CD4-positive, alpha-beta T cell treated with Interferon alpha-2 for 1 hour (primary cell): ENCODE measurements at regions not wholly inside any gene's neighbourhood (a gene's known extent, or its start where the extent isn't known, plus 50 kb on each side); places are given as distances from the start of the nearest gene placed in this dataset.

Source experiments
- DNase-seq, 2 donors: peaks; one replicate each; pipeline ENCODE4 v3.0.0-alpha.2; 2020 to 2022

DNA sequence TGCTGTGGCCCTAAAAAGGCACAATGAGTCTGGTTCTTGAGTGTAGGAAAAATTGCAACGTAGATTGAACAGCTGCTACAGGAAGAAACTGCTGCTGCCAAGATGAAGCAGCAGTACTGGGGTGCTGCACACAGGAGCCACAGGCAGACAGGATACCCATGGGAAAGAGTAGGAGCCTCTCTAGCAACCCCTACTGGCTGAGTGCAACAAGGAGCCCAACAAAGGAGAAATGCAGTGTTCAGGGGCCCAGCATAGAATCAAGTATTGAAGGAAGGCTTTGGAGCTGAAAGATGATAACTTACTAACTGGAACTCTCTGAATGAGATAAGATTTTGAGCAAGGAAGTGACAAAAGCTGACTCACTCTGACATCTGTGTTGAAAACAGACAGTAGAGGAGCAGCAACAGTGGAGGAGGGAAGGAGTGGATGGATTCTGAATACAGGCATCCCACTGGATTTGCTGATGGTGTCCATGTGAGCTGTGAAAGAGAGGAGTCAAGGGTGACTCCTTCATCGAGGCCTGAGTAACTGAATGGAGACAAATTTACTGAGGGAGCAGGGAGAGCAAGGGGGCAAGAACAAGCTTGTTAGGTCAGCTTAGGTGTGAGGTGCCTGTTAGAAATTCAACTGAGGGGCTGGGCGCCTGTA is 534.7 kb upstream of the JARID2 start:
- DNase-seq = peak; percentile 60 to 64

DNA sequence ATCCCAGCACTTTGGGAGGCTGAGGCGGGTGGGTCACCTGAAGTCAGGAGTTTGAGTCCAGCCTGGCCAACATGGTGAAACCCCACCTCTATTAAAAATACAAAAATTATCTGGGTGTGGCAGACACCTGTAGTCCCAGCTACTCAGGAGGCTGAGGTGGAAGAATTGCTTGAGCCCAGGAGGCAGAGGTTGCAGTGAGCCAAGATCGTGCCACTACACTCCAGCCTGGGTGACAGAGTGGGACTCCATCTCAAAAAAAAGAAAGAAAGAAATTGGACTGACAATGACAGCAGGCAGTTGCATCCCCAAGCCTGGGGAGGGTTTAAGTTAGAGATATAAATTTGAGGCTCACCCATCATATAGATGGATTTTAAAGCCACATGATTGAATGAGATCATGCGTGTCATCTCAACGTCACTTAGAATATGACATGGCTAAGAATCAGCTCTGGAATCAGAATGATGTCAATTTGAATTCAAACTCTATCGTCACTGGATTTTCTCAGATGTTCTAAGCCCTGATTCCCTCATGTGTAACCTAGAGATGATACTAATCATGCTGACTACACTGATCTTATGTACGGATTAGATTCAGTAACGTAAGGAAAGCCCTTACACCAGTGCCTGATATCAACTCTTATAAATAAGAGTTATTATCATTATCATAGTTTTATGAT is 534.0 kb upstream of the JARID2 start:
- DNase-seq = no peak

DNA sequence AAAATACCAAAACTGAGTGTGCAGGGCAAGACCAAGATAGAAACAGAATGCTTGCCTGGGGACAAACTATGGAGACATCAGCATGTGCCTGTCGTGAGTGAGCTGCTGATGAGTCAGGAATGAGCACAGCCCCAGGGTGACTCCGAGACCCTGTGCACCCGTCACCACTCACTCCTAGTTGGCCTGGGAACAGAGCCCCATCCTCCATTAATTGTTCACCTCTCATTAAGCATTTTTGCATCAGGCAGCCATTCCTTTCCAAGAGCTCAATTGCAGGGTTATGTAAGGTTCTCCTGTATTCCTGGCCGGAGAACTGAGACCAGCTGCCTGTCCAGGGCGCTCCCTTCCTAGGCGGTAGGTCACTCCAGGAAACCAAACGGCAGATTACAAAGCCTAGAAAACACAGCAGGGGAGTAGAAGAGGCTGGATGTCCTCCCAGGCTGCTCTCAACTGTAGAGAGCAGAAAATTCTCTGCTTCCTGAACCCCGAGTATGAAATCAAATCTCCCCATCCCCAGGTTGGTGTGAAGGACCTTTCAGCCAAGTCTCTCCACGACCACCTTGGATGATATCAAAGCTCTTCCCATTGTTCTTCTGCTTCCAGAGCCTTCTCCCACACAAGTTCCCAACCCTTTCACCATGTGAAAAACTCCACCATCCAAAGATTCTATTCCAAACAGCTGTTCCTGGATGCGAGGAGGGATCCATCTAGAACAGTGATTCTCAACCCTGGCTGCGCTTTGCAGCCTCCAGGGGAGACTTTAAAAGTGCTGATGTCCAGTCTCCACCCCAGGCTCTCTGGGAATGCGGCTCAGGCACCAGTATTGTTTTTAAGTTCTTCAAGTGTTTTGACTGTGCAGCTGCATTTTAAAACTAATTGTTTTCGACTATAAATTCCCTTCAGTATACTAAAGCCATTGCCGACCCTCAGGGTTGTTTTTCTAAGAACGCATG is 532.6 kb upstream of the JARID2 start:
- no peak for DNase-seq

DNA sequence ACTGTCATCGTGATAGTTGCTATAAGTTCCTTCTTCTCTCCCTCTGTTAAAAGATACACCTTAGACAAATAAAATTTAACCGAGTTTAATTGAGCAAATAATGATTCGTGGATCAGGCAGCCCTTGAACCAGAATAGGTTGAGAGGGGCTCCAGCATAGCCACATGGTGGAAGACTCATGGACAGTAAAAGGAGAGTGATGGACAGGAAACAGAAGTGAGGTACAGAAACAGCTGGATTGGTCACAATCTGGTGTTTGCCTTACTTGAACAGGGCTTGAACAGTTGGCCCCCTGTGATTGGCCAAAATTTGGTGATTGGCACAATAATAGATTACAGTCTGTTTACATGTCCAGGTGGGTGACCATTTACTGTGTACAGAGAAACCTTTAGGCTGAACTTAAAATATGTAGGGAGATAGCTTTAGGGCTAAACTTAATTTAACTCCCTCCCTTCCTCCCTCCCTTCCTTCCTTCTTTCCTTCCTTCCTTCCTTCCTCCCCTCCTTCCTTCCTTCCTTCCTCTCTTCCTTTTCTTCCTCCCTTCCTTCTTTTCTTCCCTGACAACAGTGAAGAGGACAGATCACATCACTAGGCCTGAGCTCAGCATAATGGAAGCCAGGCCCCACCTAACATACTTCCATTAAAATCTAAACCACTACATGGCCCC is 531.8 kb upstream of the JARID2 start:
- no peak for DNase-seq

DNA sequence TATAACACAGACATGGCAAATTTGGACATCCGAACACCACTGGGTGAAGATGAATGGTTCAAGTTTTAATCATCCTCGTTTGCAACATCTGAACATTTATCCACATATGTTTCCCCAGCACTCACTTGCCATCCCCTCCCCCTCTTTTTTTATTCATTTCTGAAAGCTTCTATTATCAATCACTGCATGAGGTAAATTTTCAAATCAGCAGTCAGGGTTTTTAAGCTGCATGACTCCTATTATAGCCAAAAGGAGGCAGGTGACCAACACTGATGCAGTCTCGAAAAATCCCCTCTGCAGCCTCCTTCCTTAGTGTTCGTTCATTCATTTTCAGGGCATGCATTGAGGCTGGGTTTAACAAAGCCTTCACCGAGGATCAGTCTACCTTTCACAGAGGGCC is 530.8 kb upstream of the JARID2 start:
- DNase-seq = no peak

DNA sequence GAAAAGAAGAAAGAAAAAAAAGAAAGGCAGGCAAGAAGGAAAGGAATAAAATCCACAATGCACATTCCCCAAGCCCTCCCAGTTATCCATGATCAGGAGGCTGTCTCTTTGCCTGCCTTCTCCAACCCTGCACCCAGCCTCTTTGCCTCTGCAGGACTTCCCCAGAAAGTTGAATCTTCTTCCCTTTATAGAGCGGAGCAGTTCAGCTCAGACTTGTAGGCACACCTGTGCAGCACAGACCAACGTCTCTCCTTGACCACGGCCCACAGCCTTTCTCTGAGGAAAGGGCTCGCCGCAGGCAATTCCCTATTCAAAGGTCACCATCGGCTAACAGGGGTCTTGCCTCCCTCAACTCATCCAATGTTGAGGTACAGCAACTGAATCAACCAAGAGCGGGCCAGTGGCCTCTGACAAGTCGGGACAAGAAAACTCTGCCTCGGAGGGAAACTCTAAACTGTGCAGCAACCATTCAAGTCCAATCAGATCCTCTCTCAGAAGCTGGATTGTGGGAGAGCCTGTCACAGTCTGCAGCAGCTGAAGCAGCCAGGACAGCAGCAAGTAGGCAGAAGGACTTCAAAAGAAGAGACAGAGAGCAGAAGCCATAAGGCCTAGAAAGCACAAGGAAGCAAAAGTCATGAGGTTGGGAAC is 529.2 kb upstream of the JARID2 start:
- DNase-seq = no peak

DNA sequence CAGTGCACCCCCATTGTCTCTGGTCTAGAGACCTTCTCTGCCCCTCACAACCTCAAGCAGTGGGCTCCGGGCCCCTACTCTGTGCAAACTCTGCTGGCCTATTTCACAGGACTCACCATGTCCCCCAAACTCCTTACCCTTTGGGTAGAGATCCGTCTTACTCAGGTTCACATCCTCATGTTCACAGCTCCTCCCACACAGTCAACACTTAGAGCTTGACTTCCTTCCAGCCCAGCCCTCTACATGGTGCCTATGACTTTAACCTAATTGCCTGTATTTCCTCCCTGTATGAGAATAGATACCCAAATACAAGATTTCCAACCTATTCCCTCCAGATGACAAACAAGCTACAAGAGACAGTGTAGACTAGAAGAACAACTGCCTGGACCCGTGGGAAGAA is 528.6 kb upstream of the JARID2 start:
- peak in 1 of 2 donors; percentile 44 for DNase-seq

DNA sequence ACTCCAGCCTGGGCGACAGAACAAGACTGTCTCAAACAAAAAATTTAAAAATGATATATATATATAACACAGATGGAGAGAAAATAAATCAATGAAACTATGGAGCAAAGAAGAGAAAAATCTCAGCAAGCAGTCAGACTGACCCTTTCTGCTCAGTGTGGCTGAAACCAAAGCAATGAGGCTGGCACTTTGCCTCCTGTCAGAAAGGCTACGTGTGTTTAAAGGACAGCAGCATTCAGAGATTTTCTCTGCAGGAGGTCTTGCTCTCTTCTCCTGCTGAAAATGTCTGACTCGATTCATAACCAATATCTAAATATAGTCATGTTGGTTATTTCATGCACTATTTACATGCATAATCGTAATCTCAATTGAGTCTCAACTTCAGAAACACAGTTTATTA is 527.0 kb upstream of the JARID2 start:
- DNase-seq = no peak

DNA sequence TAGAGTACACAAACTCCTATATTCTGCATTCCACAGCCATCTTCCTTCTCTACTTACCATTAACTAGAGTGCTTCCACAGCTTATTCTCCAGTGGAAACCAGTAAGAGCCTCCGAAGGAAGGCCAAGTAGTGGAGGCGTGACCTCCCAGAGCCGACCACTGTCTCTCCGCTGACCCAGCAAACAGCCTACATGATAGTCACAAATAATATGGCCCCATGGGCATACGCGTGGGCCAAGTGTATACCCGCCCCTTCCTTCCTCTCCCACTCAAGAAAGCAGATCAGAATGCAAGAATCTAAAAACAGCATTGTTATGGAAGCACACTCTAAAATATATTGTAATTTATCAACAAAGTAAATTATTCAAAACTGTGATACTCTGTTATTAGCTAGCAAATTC is 526.6 kb upstream of the JARID2 start:
- DNase-seq = no peak

DNA sequence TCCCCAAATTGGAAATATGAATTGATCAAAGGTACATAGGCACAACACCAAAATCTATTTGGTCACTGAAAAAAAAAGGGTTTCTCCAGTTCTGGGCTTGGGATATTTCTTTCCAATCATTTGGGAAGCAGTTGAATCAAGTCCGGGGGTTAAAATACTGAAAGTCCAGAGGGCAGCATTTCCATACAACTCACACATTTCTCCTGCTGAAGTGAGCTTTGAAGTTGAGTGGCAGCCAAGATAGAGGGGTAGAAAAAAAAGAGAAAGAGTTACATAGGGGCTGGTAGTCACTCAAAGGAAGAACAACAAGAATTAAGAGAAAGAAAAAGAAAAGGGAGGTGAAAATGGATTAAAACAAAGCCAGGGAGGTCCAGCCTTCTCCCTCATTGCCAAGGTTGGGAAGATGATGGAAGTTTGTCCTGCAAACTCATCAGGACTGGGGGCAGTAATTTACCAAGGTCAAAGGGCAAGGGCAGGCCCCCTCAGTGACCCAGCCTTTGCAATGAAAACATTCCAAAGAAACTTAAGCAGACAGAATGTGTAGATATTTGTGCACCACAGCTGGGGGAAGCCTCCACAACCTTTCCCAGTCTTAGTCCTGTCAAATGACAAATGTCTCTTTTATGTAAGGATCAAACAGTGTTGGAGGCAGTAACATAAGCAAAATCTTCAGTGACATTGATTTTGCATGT is 525.3 kb upstream of the JARID2 start:
- DNase-seq = no peak

DNA sequence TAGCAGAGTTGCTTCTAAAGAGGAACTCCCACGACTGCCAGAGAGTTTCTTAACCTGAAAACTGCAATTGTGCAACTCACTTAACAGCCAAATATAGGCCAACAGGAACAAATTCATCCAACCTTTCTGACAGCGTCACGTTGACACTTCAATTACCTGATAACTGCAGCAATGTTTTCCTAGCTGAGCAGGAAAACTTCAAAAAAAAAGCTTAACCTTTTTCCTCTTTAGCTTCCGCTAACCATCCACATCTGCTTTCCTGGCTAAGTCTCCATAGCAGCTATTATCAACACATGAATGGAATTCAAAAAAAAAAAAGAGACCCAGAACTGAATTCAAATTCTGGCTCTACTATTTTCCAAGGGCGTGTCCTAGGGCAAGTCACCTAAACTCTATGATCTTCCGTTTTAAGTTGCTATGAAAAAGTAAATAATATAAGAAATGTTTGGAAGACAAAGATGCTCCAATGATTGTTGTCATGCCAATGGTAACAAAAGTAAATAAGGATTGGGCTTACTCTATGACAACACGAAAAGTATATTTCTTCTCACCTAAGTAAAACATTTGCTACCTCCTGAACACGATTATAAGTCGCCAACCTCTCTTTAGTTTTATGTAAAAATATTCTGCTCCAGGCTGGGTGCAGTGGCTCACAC is 524.6 kb upstream of the JARID2 start:
- DNase-seq = peak; percentile 18 to 38

DNA sequence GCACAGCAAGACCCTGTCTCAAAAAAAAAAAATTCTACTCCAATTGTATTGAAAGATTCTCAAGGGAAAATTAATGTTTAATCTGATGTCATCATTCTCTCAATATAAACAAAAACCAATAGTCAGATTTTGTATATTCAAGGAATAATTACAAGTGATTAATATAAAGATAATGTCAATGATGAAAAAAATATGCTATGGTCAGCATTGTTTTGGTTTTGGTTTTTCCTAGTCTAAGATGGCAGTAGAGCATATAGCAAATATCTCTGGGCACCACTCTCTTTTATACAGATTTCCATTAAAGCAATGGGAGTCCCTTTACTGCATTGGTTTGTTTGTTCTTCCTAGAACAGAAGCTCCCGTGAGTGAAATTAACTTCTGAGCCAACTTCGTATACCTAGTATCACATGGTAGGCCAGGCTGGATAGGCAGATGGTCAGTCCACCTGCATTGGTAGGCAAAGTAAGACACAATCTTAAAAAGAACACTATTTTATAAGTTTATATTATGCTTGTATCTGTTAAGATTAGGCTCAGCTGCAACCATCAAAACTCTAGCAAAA is 523.8 kb upstream of the JARID2 start:
- no peak for DNase-seq

DNA sequence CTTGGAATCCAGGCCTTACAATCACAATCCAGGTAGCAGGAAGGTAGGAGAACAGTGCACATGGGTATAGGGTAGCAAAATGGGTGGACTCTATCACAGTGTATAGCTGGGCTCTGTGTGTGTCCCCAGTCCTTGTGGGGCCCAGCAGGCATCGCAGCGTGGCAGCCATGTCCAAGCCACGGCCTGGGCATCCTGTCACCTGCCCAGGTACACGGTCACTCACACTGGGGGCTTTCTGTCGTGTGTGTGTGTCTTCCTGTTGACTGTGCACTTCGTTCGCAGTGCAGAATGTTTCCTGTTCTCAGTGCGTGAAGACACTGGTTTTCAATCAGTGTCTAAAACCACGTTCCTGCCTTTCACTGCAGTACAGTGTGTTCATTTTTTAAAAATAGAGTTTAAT is 523.2 kb upstream of the JARID2 start:
- DNase-seq = peak; percentile 9 to 34

DNA sequence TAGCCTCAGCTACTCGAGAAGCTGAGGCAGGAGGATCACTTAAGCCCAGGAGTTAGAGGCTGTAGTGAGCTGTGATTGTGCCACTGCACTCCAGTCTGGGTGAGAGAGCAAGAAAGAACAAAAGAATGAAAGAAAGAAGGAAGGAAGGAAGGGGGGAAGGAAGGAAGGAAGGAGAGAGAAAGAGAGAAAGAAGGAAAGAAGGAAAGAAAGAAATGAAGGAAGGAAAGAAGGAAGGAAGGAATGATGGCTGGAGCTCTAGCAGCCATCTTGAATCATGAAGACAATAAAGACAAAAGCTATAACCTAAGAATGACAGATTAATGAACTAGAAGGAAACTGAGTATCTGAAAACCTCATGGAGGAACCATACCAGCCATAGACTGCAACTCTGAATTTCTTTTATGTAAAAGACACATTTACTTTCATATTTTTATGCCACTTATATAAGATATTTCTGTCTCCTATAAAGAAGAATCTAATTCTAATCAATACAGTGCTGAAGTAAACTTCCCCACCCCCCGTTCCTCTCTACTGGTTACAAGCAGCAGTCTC is 522.3 kb upstream of the JARID2 start:
- DNase-seq = no peak

DNA sequence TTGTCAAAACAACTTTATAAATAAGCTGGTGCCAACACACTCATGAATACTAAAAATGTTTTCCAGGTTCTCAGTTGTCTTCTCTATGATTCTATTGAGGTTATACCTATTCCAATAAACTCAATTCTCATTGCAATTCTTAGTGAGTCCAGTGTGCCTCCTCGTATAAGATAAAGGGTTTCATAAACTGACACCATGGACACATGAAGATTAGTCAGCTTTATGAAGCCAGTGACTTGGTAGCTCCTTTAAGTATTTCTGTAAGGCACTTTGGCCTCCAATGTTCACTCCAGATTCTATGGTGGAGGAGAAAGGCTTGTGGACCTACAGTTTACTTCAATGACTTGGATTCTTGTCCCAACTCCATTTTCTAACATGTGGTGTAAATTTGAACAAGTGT is 521.3 kb upstream of the JARID2 start:
- no peak for DNase-seq

DNA sequence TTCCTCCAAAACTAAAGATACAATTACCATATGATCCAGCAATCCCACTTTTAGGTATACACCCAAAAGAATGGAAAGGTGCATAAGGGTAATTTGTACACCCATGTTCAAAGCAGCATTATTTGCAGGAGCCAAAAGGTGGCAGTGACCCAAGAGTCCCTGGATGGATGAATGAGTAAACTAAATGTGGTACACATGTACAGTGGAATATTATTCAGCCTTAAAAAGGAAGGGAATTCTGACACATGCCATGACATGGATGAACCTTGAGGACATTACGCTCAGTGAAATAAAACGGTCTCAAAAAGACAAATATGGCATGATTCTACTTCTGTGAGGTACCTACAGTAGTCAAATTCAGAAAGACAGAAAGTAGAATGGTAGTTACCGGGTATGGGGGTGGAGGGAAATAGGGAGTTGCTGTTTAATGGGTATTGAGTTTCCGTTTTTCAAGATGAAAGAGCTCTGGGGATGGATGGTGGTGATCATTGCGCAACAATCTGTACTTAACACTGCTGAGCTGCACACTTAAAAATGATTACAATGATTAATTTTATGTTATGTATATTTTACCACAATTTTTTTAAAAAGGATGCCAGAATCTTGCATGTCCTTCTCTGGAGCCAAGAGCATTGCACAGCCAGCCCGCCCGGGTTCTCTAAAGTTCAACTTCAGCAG is 518.9 kb upstream of the JARID2 start:
- DNase-seq = no peak

DNA sequence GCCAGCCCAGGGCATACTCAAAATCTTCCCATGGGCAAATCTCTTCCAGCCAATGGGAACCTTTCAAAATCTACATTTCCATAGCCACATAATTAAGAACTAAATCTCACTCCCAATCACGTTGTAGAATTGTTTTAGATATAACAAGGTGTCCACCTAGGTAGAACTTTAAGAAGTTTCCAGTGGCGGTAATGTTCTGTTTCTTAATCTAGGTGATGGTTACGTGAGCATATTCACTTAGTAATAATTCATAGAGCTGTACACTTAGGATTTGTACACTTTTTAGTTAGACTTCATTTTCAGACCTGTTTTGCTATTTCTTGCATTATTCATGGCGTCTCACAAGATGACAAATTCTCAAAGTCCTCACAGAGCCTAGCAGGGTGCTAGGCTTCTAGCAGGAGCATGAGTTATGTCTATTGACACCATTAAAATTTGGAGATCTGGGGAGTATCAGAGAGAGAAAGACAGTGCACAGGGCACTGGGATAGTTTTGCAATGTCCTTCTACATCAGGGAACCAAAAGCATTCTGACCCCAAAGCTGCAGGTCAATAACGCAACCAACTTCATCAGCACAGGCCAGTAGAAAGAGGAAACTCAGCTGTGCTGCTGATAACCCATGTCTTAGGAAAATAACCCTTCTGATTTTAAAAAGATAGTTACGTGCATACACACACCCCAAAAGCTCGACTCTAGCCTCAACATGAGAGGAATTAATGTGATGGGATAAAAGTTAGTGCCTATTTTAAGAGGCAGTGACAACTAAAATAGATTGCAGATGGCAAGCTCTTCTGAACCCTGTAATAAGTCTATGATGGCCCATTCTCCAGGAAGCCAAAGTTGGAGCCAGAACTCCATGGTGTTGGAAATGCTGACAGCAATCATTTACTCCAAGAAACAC is 518.1 kb upstream of the JARID2 start:
- peak in 1 of 2 donors; percentile 40 for DNase-seq

DNA sequence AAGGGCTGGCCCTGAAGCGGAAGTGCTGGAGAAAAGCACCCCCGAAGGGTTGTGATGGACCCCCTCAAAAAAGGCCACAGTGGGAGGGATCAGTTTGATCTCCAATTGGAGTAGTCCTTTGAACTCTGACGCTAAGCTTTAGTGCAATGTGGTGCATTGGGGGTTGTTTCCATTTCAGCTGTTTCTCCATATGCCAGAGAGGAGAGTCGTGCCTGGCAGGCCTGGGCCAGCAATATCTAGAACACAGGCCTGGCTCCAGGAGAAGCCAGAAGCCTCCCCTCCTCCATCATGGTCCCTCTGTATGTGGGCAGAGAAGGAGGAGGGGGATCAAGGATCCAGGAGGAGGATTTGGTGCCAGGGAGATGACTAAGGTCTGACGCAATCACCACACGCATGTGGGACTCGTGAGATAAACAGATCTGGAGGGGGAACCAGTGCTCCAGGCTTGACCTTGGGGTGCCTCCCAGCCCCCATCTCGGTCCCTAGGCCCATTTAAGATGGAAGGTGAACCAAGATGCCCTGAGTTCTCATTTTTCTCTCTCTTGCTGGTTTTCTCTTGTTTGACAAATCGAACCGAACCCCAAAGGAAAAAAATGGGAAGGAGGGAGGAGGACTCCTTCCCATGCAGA is 517.4 kb upstream of the JARID2 start:
- peak in 1 of 2 donors; percentile 61 for DNase-seq
